AG09319 (cell line): ENCODE measurements at regions not wholly inside any gene's neighbourhood (a gene's known extent, or its start where the extent isn't known, plus 50 kb on each side); places are given as distances from the start of the nearest gene placed in this dataset.

Experiments
- DNase-seq: peaks from one replicate; pipeline ENCODE4 v3.0.0-alpha.2; 2010; ENCODE audit warnings: low read depth; ENCODE audit errors: extremely low read depth
- CTCF ChIP-seq: IDR thresholded peaks from 2 replicates; pipeline ENCODE4 v1.5.1; 2011; ENCODE audit warnings: low read depth, mild to moderate bottlenecking, inconsistent platforms, low read length, moderate library complexity

GRCh38 chr2:7392076-7392787 is 475.0 kb downstream of the RNF144A start:
- TF ChIP-seq CTCF: no peak
- DNase-seq: no peak

- TF ChIP-seq CTCF: no peak
Observed at GRCh38 chr2:7394195-7394594, 477.0 kb downstream of the RNF144A start.

GRCh38 chr2:7400628-7401027 is 483.4 kb downstream of the RNF144A start:
- no peak for DNase-seq

More at GRCh38 chr2:7394195-7394594, 477.0 kb downstream of the RNF144A start:
- no peak for DNase-seq

GRCh38 chr2:7403092-7403775 is 486.0 kb downstream of the RNF144A start:
- no peak for DNase-seq

More at GRCh38 chr2:7400628-7401027, 483.4 kb downstream of the RNF144A start:
- TF ChIP-seq CTCF: no peak

GRCh38 chr2:7405861-7406715 is 488.9 kb downstream of the RNF144A start:
- no peak for TF ChIP-seq CTCF
- DNase-seq: no peak

More at GRCh38 chr2:7403092-7403775, 486.0 kb downstream of the RNF144A start:
- no peak for TF ChIP-seq CTCF

GRCh38 chr2:7407001-7407400 is 489.8 kb downstream of the RNF144A start:
- TF ChIP-seq CTCF: no peak
- DNase-seq: no peak
